H1 (cell line): ENCODE measurements at regions not wholly inside any gene's neighbourhood (a gene's known extent, or its start where the extent isn't known, plus 50 kb on each side); places are given as distances from the start of the nearest gene placed in this dataset.

Experiments used
- CTCF ChIA-PET: fragments of 300-600 bp; sonication (Branson Sonifier 250); formaldehyde crosslinking; loops from one replicate; lab custom pipeline; 2021; ENCODE audit not compliant: partially characterized antibody; lab: Charles Lee
- POLR2A ChIA-PET: fragments of 300-600 bp; sonication (Branson Sonifier 250); formaldehyde crosslinking; loops from one replicate; lab custom pipeline; 2021; ENCODE audit warnings: inconsistent platforms; ENCODE audit not compliant: partially characterized antibody; lab: Charles Lee
- DNase-seq, 2 experiments: peaks; one replicate each; pipeline versions ENCODE4 v3.0.0 to v3.0.0-alpha.2; 2010 to 2022; ENCODE audit warnings: low spot score in 2 of 2, low read depth in 1 of 2, mixed read lengths in 1 of 2
- FAIRE-seq: peaks from 2 replicates; lab custom pipeline; 2011; peaks lifted over from hg19 to GRCh38; lab: Jason Lieb, UNC
- H2AFZ ChIP-seq: 2 replicates; pipeline ENCODE4 v1.8.1; 2012; ENCODE audit warnings: low read length, inconsistent platforms
- H2AK5ac ChIP-seq: 2 replicates; pipeline ENCODE4 v1.6.1; 2013; ENCODE audit warnings: low read depth, low read length
- H2BK120ac ChIP-seq: replicated peaks from 2 replicates; pipeline ENCODE3; 2013; ENCODE audit warnings: low read depth, low read length, inconsistent platforms
- H2BK12ac ChIP-seq: 2 replicates; pipeline ENCODE4 v1.6.1; 2013; ENCODE audit warnings: low read depth, low read length
- H2BK15ac ChIP-seq: 2 replicates; pipeline ENCODE4 v1.6.1; 2013; ENCODE audit warnings: low read length
- H2BK20ac ChIP-seq: 2 replicates; pipeline ENCODE4 v1.6.1; 2013; ENCODE audit warnings: low read length
- H2BK5ac ChIP-seq: 2 replicates; pipeline ENCODE4 v1.6.1; 2013; ENCODE audit warnings: low read depth, low read length
- H3K14ac ChIP-seq: 2 replicates; pipeline ENCODE4 v1.6.1; 2013; ENCODE audit warnings: inconsistent platforms; ENCODE audit not compliant: insufficient read length
- H3K18ac ChIP-seq: 2 replicates; pipeline ENCODE4 v1.6.1; 2013; ENCODE audit warnings: low read length; ENCODE audit errors: extremely low read depth
- H3K23ac ChIP-seq: 2 replicates; pipeline ENCODE4 v1.6.1; 2013; ENCODE audit warnings: inconsistent platforms; ENCODE audit not compliant: insufficient read length
- H3K23me2 ChIP-seq: 2 replicates; pipeline ENCODE4 v1.6.1; 2013; ENCODE audit warnings: low read depth, low read length
- H3K27ac ChIP-seq: 2 replicates; pipeline ENCODE4 v1.6.1; 2011; ENCODE audit warnings: low read depth, low read length, inconsistent platforms
- H3K27me3 ChIP-seq, 4 experiments: replicated peaks in 1 of 4; 1 replicate in 1 of 4; 2 replicates in 3 of 4; pipeline versions ENCODE4 v1.6.1 to v1.8.1; 2011 to 2013; ENCODE audit warnings: low read length in 3 of 4, mild to moderate bottlenecking in 3 of 4, inconsistent platforms in 2 of 4, mixed read lengths in 2 of 4, moderate library complexity in 1 of 4; ENCODE audit not compliant: control insufficient read depth in 3 of 4, insufficient read depth in 3 of 4; ENCODE audit errors: extremely low read depth in 1 of 4
- H3K36me3 ChIP-seq, 4 experiments: 2 replicates each; pipeline versions ENCODE4 v1.6.1 to v1.8.1; 2011 to 2013; ENCODE audit warnings: mild to moderate bottlenecking in 4 of 4, low read length in 3 of 4, moderate library complexity in 2 of 4, control low read depth in 1 of 4, inconsistent platforms in 1 of 4; ENCODE audit not compliant: insufficient read depth in 4 of 4, control insufficient read depth in 2 of 4
- H3K4ac ChIP-seq: replicated peaks from 2 replicates; pipeline ENCODE3; 2013; ENCODE audit warnings: low read length, low read depth, mixed read lengths, inconsistent platforms; ENCODE audit not compliant: insufficient read length
- H3K4me1 ChIP-seq, 4 experiments: replicated peaks in 1 of 4; 1 replicate in 1 of 4; 2 replicates in 3 of 4; pipeline versions ENCODE4 v1.6.1 to v1.8.1; 2011 to 2013; ENCODE audit warnings: low read length in 3 of 4, inconsistent platforms in 2 of 4, mixed read lengths in 1 of 4; ENCODE audit not compliant: insufficient read depth in 4 of 4, control insufficient read depth in 3 of 4
- H3K4me2 ChIP-seq, 2 experiments: 2 replicates each; pipeline versions ENCODE4 v1.6.1 to v1.8.1; 2011 to 2013; ENCODE audit warnings: low read depth in 2 of 2, low read length in 2 of 2, control low read depth in 1 of 2, inconsistent platforms in 1 of 2, mild to moderate bottlenecking in 1 of 2; ENCODE audit not compliant: insufficient read depth in 1 of 2
- H3K4me3 ChIP-seq, 4 experiments: fragments of 200-600, 300-600 bp in 1 of 4; sonication (generic), shearing (Covaris generic), sonication (Bioruptor Twin) in 1 of 4; 2 replicates each; pipeline versions ENCODE4 v1.5.1 to v1.8.1; 2011 to 2016; ENCODE audit warnings: low read length in 4 of 4, low read depth in 3 of 4, control low read depth in 2 of 4, inconsistent platforms in 2 of 4, mild to moderate bottlenecking in 2 of 4, mixed read lengths in 1 of 4, moderate library complexity in 1 of 4; ENCODE audit not compliant: insufficient read depth in 2 of 4; ENCODE audit errors: extremely low read depth in 1 of 4
- H3K56ac ChIP-seq: replicated peaks from 2 replicates; pipeline ENCODE3; 2013; ENCODE audit warnings: low read depth, mild to moderate bottlenecking, mixed read lengths, low read length, inconsistent platforms; ENCODE audit not compliant: insufficient read length
- H3K79me1 ChIP-seq: 2 replicates; pipeline ENCODE4 v1.6.1; 2013; ENCODE audit warnings: low read depth, low read length, control low read depth
- H3K79me2 ChIP-seq, 2 experiments: 2 replicates each; pipeline versions ENCODE4 v1.6.1 to v1.8.1; 2012 to 2013; ENCODE audit warnings: low read length in 2 of 2, mild to moderate bottlenecking in 2 of 2, inconsistent platforms in 1 of 2; ENCODE audit not compliant: insufficient read depth in 2 of 2, control insufficient read depth in 1 of 2
- H3K9ac ChIP-seq, 4 experiments: replicated peaks in 1 of 4; 1 replicate in 1 of 4; 2 replicates in 3 of 4; pipeline versions ENCODE4 v1.6.1 to v1.8.1; 2011 to 2013; ENCODE audit warnings: low read depth in 3 of 4, low read length in 3 of 4, control low read depth in 2 of 4, mild to moderate bottlenecking in 2 of 4, moderate library complexity in 2 of 4, inconsistent platforms in 1 of 4; ENCODE audit errors: extremely low read depth in 1 of 4
- H3K9me3 ChIP-seq, 2 experiments: 2 replicates each; pipeline versions ENCODE4 v1.6.1 to v1.8.1; 2012 to 2013; ENCODE audit warnings: mild to moderate bottlenecking in 2 of 2, moderate library complexity in 2 of 2, control low read depth in 1 of 2, inconsistent platforms in 1 of 2, low read depth in 1 of 2, low read length in 1 of 2, mixed read lengths in 1 of 2; ENCODE audit not compliant: insufficient read depth in 2 of 2
- H4K20me1 ChIP-seq, 2 experiments: replicated peaks in 1 of 2; 2 replicates each; pipeline versions ENCODE3 to v1.8.1; 2011 to 2013; ENCODE audit warnings: inconsistent platforms in 2 of 2, low read length in 2 of 2, mild to moderate bottlenecking in 1 of 2; ENCODE audit not compliant: insufficient read depth in 2 of 2, control insufficient read depth in 1 of 2
- H4K5ac ChIP-seq: 2 replicates; pipeline ENCODE4 v1.6.1; 2013; ENCODE audit warnings: low read length, low read depth, mixed read lengths, inconsistent platforms; ENCODE audit not compliant: insufficient read length
- H4K8ac ChIP-seq: 2 replicates; pipeline ENCODE4 v1.8.0; 2013; ENCODE audit warnings: mild to moderate bottlenecking, moderate library complexity, low read length, inconsistent platforms; ENCODE audit not compliant: insufficient read depth; ENCODE audit errors: extremely low read depth
- H4K91ac ChIP-seq: replicated peaks from 2 replicates; pipeline ENCODE3; 2013; ENCODE audit warnings: low read length, mixed read lengths, inconsistent platforms; ENCODE audit not compliant: insufficient read length
- BACH1 ChIP-seq: IDR thresholded peaks from 2 replicates; pipeline ENCODE4 v1.6.1; 2012; ENCODE audit warnings: low read length, improper control_type of control experiment
- EGR1 ChIP-seq: IDR thresholded peaks from 2 replicates; pipeline ENCODE4 v1.6.1; 2011; ENCODE audit warnings: low read depth, low read length, borderline replicate concordance
- EZH2 ChIP-seq: fragments of 200-600 bp; sonication (generic); IDR thresholded peaks from 2 replicates; pipeline ENCODE4 v1.7.1; 2012; ENCODE audit warnings: low read depth, mild to moderate bottlenecking, moderate library complexity, low read length, inconsistent platforms; ENCODE audit not compliant: severe bottlenecking
- KDM4A ChIP-seq: IDR thresholded peaks from one replicate; pipeline ENCODE4 v1.7.1; 2012; ENCODE audit warnings: low read depth, mild to moderate bottlenecking, moderate library complexity, low read length, inconsistent platforms; ENCODE audit not compliant: severe bottlenecking
- POLR2A ChIP-seq, 2 experiments: IDR thresholded peaks; 1 replicate in 1 of 2; 2 replicates in 1 of 2; pipeline ENCODE4 v1.6.1; 2011; ENCODE audit warnings: low read depth in 2 of 2, low read length in 2 of 2, mild to moderate bottlenecking in 2 of 2; ENCODE audit errors: control extremely low read depth in 1 of 2
- RFX5 ChIP-seq: IDR thresholded peaks from 2 replicates; pipeline ENCODE4 v1.6.1; 2011; ENCODE audit warnings: low read depth, low read length, improper control_type of control experiment, borderline replicate concordance
- SIN3A ChIP-seq, 2 experiments: IDR thresholded peaks in 1 of 2; conservative IDR thresholded peaks in 1 of 2; 2 replicates each; pipeline ENCODE4 v1.6.1; 2011 to 2012; ENCODE audit warnings: low read length in 2 of 2, improper control_type of control experiment in 1 of 2, low read depth in 1 of 2, mild to moderate bottlenecking in 1 of 2
- SIRT6 ChIP-seq: IDR thresholded peaks from one replicate; pipeline ENCODE4 v1.7.1; 2012; ENCODE audit warnings: low read length, inconsistent platforms
- SP4 ChIP-seq: IDR thresholded peaks from 2 replicates; pipeline ENCODE4 v1.6.1; 2012; ENCODE audit warnings: low read length, inconsistent platforms
- SRF ChIP-seq: IDR thresholded peaks from 2 replicates; pipeline ENCODE4 v1.6.1; 2011; ENCODE audit warnings: mild to moderate bottlenecking, low read depth, low read length, moderate library complexity
- TAF7 ChIP-seq: optimal IDR thresholded peaks from 2 replicates; pipeline ENCODE3; 2011; ENCODE audit warnings: low read depth, mild to moderate bottlenecking, inconsistent platforms, low read length, moderate library complexity, borderline replicate concordance
- ZNF274 ChIP-seq: IDR thresholded peaks from 2 replicates; pipeline ENCODE4 v1.7.0; 2012; ENCODE audit warnings: low read length, borderline replicate concordance; ENCODE audit errors: extremely low read depth
- WGBS, 2 experiments: shearing (Covaris generic) in 1 of 2; methylation state at CpG; one replicate each; pipeline versions ENCODE4 v1.1.6 to v1.1.7; 2013 to 2015; ENCODE audit warnings: low lambda C conversion rate in 2 of 2, mixed read lengths in 2 of 2, inconsistent platforms in 1 of 2, low coverage in 1 of 2, missing lambda C conversion rate in 1 of 2; ENCODE audit not compliant: insufficient replicate concordance in 2 of 2, insufficient coverage in 1 of 2, insufficient read length in 1 of 2; ENCODE audit errors: extremely low coverage in 1 of 2, missing lambda C conversion rate in 1 of 2; 5-methylcytosine and 5-hydroxymethylcytosine counted together
- TF ChIP-seq, protein P1 (sequence below), 3 experiments: IDR thresholded peaks; 1 replicate in 2 of 3; 2 replicates in 1 of 3; pipeline versions ENCODE4 v1.5.1 to v1.6.1; 2011; ENCODE audit warnings: low read length in 3 of 3, mild to moderate bottlenecking in 3 of 3, inconsistent platforms in 2 of 3, low read depth in 1 of 3, moderate library complexity in 1 of 3; ENCODE audit not compliant: insufficient read depth in 1 of 3; ENCODE audit errors: control extremely low read depth in 1 of 3

DNA sequence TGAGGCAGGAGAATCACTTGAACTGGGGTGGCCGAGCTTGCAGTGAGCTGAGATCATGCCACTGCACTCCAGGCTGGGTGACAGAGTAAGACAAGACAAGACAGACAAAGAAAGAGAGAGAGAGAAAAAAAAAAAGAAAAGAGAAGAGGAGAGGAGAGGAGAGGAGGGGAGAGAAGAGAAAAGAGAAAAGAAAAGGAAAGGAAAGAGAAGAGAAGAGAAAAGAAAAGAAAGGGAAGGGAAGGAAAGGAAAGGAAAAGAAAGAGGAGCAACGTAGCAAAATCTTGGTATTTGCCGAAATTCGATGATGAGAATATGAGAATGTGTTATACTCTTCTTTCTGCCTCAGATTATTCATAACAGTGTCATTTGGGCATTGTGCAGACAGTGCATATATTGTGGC is 101.2 kb upstream of the PFKP start:
- no peak overlapping the region for H3K56ac ChIP-seq
- H2BK120ac ChIP-seq = no peak overlapping the region
- H3K4me2 ChIP-seq = no peak overlapping the region
- no peaks in the 10 kb centered on the region for H3K79me2 ChIP-seq
- no peaks in the 10 kb centered on the region for H3K27me3 ChIP-seq
- H2AK5ac ChIP-seq = no peak overlapping the region
- no peaks in the 10 kb centered on the region for H3K23me2 ChIP-seq
- H3K23ac ChIP-seq = no peak overlapping the region
- H4K20me1 ChIP-seq = no peaks in the 10 kb centered on the region
- H4K5ac ChIP-seq = no peak overlapping the region
- no peaks in the 10 kb centered on the region for H3K79me1 ChIP-seq
- H3K4me1 ChIP-seq = peaks cover 4 to 15% (median 11%) of the 10 kb centered on the region in 4 experiments
- POLR2A ChIA-PET = no interaction called here
- CTCF ChIA-PET = interaction anchor here (2.6 to 3.3 kb wide), 2 partner anchors 12 to 77 kb away, joined by 10 to 16 read pairs; no protein-coding TSS in a partner anchor
- H3K9ac ChIP-seq = no peak overlapping the region
- no peak overlapping the region for H3K4me3 ChIP-seq
- 66% methylated on average over 4 of the region's 4 CpGs; no CpG with 5 or more reads in 1 of the 2 experiments for WGBS, 2 experiments
- no peak overlapping the region for H3K18ac ChIP-seq
- no peak overlapping the region for H2AFZ ChIP-seq
- no peak overlapping the region for H3K27ac ChIP-seq
- H2BK12ac ChIP-seq = no peak overlapping the region
- peaks cover 17 to 18% of the 10 kb centered on the region in 2 experiments; a peak in 3 of 4 replicates for H3K9me3 ChIP-seq
- no peak overlapping the region for H3K4ac ChIP-seq
- H3K36me3 ChIP-seq = peaks cover 0 to 3% (median 0%) of the 10 kb centered on the region in 4 experiments; a peak in 1 of 8 replicates
- no peak overlapping the region for H4K8ac ChIP-seq
- H2BK20ac ChIP-seq = no peak overlapping the region
- FAIRE-seq = no peak
- H2BK5ac ChIP-seq = no peak overlapping the region
- H3K14ac ChIP-seq = no peak overlapping the region
- no peak for DNase-seq
- H4K91ac ChIP-seq = no peak overlapping the region
- H2BK15ac ChIP-seq = no peak overlapping the region
- TF ChIP-seq SIRT6 (no peak), EZH2 (no peak), POLR2A (IDR thresholded peaks at IDR 0.05; ENCODE audit: control extremely low read depth in 1 of 2, low read depth in 2 of 2, low read length in 2 of 2) (no peak), KDM4A (no peak), SP4 (no peak), ZNF274 (no peak), BACH1 (no peak), SIN3A (conservative IDR thresholded peaks at IDR 0.05 in 1 of 2, IDR thresholded peaks at IDR 0.05 in 1 of 2; ENCODE audit: low read depth in 1 of 2, low read length in 2 of 2) (no peak), EGR1 (no peak), RFX5 (no peak), SRF (no peak), TAF7 (no peak)
- TF ChIP-seq, protein P1, sequence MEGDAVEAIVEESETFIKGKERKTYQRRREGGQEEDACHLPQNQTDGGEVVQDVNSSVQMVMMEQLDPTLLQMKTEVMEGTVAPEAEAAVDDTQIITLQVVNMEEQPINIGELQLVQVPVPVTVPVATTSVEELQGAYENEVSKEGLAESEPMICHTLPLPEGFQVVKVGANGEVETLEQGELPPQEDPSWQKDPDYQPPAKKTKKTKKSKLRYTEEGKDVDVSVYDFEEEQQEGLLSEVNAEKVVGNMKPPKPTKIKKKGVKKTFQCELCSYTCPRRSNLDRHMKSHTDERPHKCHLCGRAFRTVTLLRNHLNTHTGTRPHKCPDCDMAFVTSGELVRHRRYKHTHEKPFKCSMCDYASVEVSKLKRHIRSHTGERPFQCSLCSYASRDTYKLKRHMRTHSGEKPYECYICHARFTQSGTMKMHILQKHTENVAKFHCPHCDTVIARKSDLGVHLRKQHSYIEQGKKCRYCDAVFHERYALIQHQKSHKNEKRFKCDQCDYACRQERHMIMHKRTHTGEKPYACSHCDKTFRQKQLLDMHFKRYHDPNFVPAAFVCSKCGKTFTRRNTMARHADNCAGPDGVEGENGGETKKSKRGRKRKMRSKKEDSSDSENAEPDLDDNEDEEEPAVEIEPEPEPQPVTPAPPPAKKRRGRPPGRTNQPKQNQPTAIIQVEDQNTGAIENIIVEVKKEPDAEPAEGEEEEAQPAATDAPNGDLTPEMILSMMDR (IDR thresholded peaks at IDR 0.05; ENCODE audit: control extremely low read depth in 1 of 3, insufficient read depth in 1 of 3, low read depth in 1 of 3, low read length in 3 of 3) = no peak
